ENCODE measurements at regions not wholly inside any gene's neighbourhood (a gene's known extent, or its start where the extent isn't known, plus 50 kb on each side); places are given as distances from the start of the nearest gene placed in this dataset.

GRCh38 chr11:91771961-91772360 is 452.7 kb upstream of the FAT3 start:
- FAIRE-seq (no peak), DNase-seq (ENCODE audit: low spot score) (no peak)

- FAIRE-seq: no peak
- no peak for DNase-seq (ENCODE audit: low spot score)
Measured at GRCh38 chr11:91768783-91769182, 455.8 kb upstream of the FAT3 start.

- FAIRE-seq (no peak), DNase-seq (ENCODE audit: low spot score) (no peak)
Measured at GRCh38 chr11:91763331-91763730, 461.3 kb upstream of the FAT3 start.

- FAIRE-seq: no peak
- no peak for DNase-seq (ENCODE audit: low spot score)
Measured at GRCh38 chr11:91761406-91762025, 463.1 kb upstream of the FAT3 start.

- DNase-seq (ENCODE audit: low spot score) (no peak), FAIRE-seq (no peak)
Measured at GRCh38 chr11:91756829-91757480, 467.7 kb upstream of the FAT3 start.

- FAIRE-seq: no peak
- DNase-seq (ENCODE audit: low spot score): no peak
Measured at GRCh38 chr11:91755951-91756707, 468.5 kb upstream of the FAT3 start.

- FAIRE-seq (no peak), DNase-seq (ENCODE audit: low spot score) (no peak)
Measured at GRCh38 chr11:91755526-91755925, 469.1 kb upstream of the FAT3 start.

GRCh38 chr11:91749251-91749650 is 475.4 kb upstream of the FAT3 start:
- FAIRE-seq: no peak
- peak; percentile 40 for DNase-seq (ENCODE audit: low spot score)

- DNase-seq (ENCODE audit: low spot score) (peak; percentile 20), FAIRE-seq (no peak)
Measured at GRCh38 chr11:91742155-91742554, 482.5 kb upstream of the FAT3 start.

GRCh38 chr11:91731051-91731450 is 493.6 kb upstream of the FAT3 start:
- no peak for DNase-seq (ENCODE audit: low spot score)
- no peak for FAIRE-seq

GRCh38 chr11:91730620-91731019 is 494.0 kb upstream of the FAT3 start:
- no peak for DNase-seq (ENCODE audit: low spot score)
- no peak for FAIRE-seq

- no peak for DNase-seq (ENCODE audit: low spot score)
- no peak for FAIRE-seq
Measured at GRCh38 chr11:91730057-91730456, 494.6 kb upstream of the FAT3 start.

- no peak for DNase-seq (ENCODE audit: low spot score)
- FAIRE-seq: no peak
Measured at GRCh38 chr11:91717169-91717568, 507.4 kb upstream of the FAT3 start.

- FAIRE-seq (no peak), DNase-seq (ENCODE audit: low spot score) (no peak)
Measured at GRCh38 chr11:91707652-91708482, 516.8 kb upstream of the FAT3 start.

- FAIRE-seq: no peak
- DNase-seq (ENCODE audit: low spot score): no peak
Measured at GRCh38 chr11:91703042-91703441, 521.6 kb upstream of the FAT3 start.

- DNase-seq (ENCODE audit: low spot score) (no peak), FAIRE-seq (no peak)
Measured at GRCh38 chr11:91700854-91701253, 523.8 kb upstream of the FAT3 start.

GRCh38 chr11:91698845-91699244 is 525.8 kb upstream of the FAT3 start:
- FAIRE-seq: no peak
- no peak for DNase-seq (ENCODE audit: low spot score)

- FAIRE-seq (no peak), DNase-seq (ENCODE audit: low spot score) (no peak)
Measured at GRCh38 chr11:91694331-91694730, 530.3 kb upstream of the FAT3 start.

GRCh38 chr11:91691872-91692271 is 532.7 kb upstream of the FAT3 start:
- no peak for FAIRE-seq

GRCh38 chr11:91688672-91689071 is 535.9 kb upstream of the FAT3 start:
- no peak for DNase-seq (ENCODE audit: low spot score)
- FAIRE-seq: no peak

More at GRCh38 chr11:91691872-91692271, 532.7 kb upstream of the FAT3 start:
- no peak for DNase-seq (ENCODE audit: low spot score)

GRCh38 chr11:91686700-91687099 is 537.9 kb upstream of the FAT3 start:
- FAIRE-seq (no peak), DNase-seq (ENCODE audit: low spot score) (no peak)

GRCh38 chr11:91686281-91686680 is 538.3 kb upstream of the FAT3 start:
- DNase-seq (ENCODE audit: low spot score) (no peak), FAIRE-seq (no peak)

Data from urothelium cell line (cell line).